Daoy (cell line): ENCODE measurements at regions not wholly inside any gene's neighbourhood (a gene's known extent, or its start where the extent isn't known, plus 50 kb on each side); places are given as distances from the start of the nearest gene placed in this dataset.

ENCODE experiments used
- DNase-seq: peaks from one replicate; pipeline ENCODE4 v3.0.0-alpha.2; 2015; ENCODE audit warnings: low read depth

DNA sequence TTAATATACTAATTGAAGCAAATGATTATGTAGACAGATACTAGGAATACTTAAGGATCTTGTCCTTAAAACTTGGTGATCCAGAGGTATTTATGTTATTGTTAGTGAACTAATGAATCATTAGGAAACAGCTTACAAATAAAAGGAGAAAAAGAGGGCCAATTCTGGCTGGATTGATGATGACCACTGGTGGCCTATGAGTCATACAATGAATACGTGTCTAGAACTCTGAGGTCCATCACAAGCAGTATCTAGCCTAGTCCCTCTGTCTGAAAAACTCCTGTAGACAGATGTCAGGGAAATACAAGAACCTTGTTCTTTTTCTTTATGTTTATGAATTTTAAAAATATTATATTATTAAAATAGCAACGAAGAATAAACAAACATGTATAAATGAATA lies 51.7 kb upstream of the RTL1 start:
- peak; percentile 8 for DNase-seq

- no peak for DNase-seq
Observed at GRCh38 chr14:100962494-100962893, 59.0 kb upstream of the RTL1 start.

DNA sequence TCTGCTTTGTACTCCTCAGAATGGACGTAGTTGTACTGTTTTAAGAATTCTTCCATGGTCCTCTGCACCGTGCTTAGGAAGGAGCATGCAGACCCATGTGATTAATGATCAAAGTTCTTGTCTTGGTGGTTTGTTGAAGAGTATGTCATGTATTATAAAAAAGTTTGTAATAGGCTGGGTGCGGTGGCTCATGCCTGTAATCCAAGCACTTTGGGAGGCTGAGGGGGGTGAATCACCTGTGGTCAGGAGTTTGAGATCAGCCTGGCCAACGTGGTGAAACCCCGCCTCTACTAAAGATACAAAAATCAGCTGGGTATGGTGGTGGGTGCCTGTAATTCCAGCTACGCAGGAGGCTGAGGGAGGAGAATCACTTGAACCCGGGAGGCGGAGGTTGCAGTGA lies 61.8 kb upstream of the RTL1 start:
- peak; percentile 51 for DNase-seq

- no peak for DNase-seq
Observed at GRCh38 chr14:100967178-100967577, 63.7 kb upstream of the RTL1 start.

DNA sequence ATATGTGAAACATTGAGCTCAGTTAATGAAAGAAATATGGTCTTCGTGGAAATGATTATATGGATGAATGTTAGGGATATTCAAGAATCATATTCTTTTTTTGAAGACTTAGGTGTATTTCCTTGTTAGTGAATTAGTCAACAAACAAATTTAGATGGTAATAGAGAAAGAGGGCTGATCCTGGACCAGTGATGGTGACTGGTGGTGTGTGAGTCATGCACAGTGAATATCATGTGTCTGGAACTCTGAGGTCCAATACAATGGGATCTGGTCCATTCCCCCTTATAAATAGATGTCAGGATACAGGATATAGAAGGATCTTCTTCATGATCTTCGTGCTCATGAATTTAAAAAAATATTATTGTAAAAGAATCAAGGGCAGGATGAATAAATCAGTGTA lies 64.4 kb upstream of the RTL1 start:
- no peak for DNase-seq

DNA sequence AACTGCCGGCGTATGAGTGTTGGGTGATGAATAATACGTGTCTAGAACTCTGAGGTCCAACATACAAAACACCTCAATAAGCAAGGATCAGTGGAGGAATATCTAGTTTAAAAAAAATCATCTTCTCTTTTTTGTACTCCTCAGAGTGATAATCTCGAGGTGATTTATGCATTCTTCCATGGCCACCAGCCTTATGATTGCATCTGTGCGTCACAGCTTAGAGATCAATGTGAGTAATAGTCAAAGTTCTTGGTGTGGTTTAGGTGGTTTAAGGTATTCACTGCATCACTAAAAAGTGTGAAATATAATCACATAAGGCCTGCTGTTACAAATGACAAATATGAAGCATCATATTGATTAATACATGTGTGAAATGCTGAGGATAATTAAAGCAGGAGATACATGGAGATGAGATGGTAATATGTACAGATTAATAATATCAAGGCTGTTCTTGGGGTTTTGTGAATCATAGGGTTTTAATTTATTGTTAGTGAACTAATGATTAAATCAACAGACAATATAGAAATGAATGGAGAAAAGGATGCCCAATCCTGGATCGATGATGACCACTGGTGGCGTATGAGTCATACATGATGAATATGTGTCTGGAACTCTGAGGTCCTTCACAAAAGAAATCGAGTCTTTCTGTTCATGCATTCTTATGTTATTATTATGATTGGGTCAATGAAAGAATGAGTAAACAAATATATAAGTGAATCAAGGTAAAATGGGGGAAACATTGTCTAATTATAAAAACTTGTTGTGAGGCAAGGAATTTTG lies 68.8 kb upstream of the RTL1 start:
- DNase-seq, result no peak

DNA sequence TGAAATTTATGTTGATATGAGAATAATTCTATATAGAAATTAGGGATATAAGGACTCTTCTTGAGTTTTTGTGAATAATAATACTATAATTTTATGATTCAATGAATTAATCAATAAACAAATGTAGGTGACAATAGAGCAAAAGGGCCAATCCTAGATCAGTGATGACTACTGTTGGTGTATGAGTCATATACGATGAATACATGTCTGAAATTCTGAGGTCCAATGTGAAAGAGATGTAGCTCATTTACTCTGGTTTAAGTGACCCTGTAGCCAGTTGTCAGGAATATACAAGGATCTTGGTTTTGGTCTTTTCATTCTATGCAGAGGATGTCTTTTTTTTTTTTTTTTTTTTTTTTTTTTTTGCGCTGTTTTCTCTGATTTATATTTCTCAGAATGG lies 72.1 kb upstream of the RTL1 start:
- DNase-seq, result peak; percentile 18

DNA sequence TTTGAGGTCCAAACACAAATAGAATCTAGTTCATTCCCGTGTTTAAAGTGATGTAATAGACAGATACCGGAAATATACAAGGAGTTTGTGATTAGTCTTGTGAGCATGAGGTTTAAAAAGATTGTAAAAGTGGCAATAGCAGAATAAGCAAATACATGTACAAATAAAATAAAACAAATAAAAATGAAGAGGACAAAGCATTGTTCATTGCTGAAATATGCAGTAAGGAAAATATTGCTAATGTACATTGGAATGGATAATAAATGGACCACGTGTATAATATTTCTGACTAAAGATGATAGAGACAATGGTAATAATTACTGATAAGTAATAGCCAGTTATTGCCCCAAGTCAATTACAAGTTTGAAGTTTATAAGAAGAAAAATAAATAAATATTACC lies 75.6 kb upstream of the RTL1 start:
- DNase-seq, result no peak

DNA sequence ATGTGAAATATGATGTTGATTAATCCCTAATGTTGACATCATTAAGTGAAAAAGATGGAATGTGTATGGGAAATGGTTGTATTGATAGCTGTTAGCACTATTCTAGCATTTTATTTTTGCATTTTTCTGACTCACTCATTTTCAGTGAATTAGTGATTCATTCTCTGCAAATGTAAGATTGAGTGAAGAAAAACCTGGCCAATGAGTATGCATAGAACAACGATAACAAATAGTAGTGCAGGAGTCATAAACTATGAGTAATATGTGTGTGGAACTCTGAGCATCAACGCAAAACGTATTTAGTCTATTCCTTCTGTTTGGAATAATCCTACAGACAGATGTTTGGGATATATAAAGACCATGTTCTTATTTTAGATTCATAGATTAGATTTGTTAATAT lies 76.3 kb upstream of the RTL1 start:
- peak; percentile 33 for DNase-seq

GRCh38 chr14:100980823-100981222 lies 77.3 kb upstream of the RTL1 start:
- no peak for DNase-seq

GRCh38 chr14:100981809-100982208 lies 78.3 kb upstream of the RTL1 start:
- DNase-seq, result peak; percentile 57

- DNase-seq, result no peak
Observed at GRCh38 chr14:100982353-100982752, 78.8 kb upstream of the RTL1 start.

- no peak for DNase-seq
Observed at GRCh38 chr14:100982762-100983161, 79.2 kb upstream of the RTL1 start.

GRCh38 chr14:100983710-100984109 lies 80.2 kb upstream of the RTL1 start:
- no peak for DNase-seq

DNA sequence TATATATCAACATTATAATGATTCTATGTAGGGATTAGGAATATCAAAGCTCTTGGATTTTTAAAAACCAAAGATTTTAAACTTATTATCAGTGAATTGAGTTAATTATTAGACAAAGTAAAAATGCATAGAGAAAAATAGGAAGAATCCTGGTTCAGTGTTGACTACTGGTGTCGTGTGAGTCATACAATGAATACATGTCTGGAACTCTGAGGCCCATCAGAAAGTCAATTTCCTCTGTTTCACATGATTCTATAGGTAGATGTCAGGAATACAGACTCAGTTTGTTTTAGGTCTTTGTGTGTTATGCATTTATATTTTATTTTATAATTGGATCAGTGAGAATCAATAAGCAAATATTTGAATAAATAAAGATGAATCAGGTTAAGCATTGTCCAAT lies 84.5 kb upstream of the RTL1 start:
- DNase-seq, result peak; percentile 39

DNA sequence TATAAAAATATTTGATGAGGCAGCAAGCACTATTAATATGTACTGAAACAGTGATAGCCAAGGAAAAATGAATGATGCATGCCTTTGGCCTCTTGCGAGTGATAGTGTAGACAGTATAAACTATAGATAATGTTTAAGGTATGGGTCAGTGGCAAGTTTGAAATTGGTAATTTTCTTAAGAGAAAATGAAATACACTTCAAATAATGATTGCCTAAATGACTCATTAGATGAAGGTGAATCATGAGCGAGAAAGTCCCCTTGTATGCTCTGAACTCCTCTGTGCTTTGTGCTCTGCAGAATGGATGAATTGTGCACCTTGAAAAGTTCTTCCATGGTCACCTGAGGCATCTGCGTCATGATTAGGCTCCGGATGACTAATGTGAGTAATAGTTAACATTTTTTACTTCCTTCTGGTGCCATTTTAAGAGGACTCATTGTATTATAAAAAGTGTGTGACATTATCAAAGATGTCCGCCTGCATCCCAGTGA lies 84.9 kb upstream of the RTL1 start:
- DNase-seq, result no peak

- DNase-seq, result no peak
Observed at GRCh38 chr14:100988956-100989355, 85.4 kb upstream of the RTL1 start.

- no peak for DNase-seq
Observed at GRCh38 chr14:100989924-100990323, 86.4 kb upstream of the RTL1 start.

DNA sequence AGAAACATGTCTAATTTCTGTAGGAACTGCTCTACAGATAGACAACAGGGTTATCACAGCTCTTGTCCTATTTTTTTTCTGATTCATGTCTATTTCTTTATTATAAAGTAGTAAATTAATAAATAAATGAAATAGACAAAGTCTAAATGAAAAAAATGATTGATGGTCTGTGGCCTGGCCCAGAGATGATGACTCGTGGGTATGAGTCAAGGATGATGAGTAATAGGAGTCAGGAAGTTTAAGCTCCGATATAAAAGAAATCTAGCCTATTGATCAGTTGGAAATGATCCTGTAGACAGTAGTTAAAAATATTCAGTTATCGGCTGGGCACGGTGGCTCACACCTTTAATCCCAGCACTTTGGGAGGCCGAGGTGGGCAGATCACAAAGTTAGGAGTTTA lies 90.6 kb upstream of the RTL1 start:
- peak; percentile 31 for DNase-seq

GRCh38 chr14:100994756-100995330 lies 91.3 kb upstream of the RTL1 start:
- DNase-seq, result no peak

GRCh38 chr14:101000711-101001250 lies 97.3 kb upstream of the RTL1 start:
- no peak for DNase-seq

- DNase-seq, result peak; percentile 75
Observed at GRCh38 chr14:101001311-101002069, 98.0 kb upstream of the RTL1 start.

DNA sequence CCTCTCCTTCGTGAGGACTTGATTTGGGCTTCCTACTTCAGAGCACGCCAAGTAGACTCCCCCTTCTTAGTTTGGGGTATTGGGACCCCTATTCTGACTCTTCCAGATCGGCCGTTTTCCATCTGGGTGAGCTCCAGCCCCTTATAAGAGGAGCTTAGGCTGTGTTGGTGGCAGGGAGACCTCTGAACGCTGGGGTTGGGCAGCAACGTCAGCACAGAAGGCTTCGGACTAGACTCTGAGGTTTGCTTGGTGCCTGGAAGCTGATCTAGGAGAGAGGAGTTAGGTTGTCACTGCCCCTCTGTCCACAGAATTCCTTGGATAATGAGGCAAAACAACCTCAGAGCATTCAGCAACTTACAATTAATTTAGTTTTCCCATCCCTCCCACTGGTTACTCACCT lies 99.2 kb upstream of the RTL1 start:
- no peak for DNase-seq
